ENCODE measurements at regions not wholly inside any gene's neighbourhood (a gene's known extent, or its start where the extent isn't known, plus 50 kb on each side); places are given as distances from the start of the nearest gene placed in this dataset.

DNA sequence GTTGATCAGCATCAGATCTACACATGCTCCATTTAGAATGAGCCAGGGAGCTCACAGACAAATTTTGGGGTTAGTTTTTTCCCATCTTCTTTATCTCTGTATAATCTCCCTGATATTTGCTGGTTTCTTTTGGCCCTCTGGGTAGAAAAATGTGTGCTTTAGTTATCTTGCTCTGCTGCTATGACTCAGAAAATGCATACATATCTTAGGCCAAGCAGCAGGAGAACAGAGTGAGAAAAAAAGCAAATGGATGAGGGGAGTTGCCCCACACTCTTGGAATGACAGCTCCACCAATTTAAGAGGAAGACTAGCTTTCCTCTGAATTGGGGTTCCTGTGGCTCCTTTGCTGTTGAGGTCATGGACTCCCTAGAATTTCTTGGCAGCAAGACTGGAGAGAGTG is 331.8 kb downstream of the KCNJ3 start:
- no peaks in the 10 kb centered on the region for H3K9me3 Mint-ChIP-seq
- H3K4ac ChIP-seq (ENCODE audit: low read depth, low read length): no peak overlapping the region
- TF ChIP-seq, protein P1, sequence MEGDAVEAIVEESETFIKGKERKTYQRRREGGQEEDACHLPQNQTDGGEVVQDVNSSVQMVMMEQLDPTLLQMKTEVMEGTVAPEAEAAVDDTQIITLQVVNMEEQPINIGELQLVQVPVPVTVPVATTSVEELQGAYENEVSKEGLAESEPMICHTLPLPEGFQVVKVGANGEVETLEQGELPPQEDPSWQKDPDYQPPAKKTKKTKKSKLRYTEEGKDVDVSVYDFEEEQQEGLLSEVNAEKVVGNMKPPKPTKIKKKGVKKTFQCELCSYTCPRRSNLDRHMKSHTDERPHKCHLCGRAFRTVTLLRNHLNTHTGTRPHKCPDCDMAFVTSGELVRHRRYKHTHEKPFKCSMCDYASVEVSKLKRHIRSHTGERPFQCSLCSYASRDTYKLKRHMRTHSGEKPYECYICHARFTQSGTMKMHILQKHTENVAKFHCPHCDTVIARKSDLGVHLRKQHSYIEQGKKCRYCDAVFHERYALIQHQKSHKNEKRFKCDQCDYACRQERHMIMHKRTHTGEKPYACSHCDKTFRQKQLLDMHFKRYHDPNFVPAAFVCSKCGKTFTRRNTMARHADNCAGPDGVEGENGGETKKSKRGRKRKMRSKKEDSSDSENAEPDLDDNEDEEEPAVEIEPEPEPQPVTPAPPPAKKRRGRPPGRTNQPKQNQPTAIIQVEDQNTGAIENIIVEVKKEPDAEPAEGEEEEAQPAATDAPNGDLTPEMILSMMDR (conservative IDR thresholded peaks at IDR 0.05): no peak
- H3K23ac ChIP-seq (ENCODE audit: insufficient read length, low read depth, low read length): no peak overlapping the region
- H4K20me1 ChIP-seq (ENCODE audit: control insufficient read depth, insufficient read depth, insufficient read length): no peaks in the 10 kb centered on the region
- no peak overlapping the region for H3K9ac ChIP-seq (ENCODE audit: extremely low read depth, insufficient read length, low read length)
- H4K5ac ChIP-seq (ENCODE audit: insufficient read length, low read depth, low read length): no peak overlapping the region
- H4K8ac ChIP-seq (replicated peaks; ENCODE audit: insufficient read length, low read depth, low read length): no peak overlapping the region
- no peaks in the 10 kb centered on the region for H3K9me3 ChIP-seq (ENCODE audit: control insufficient read depth, low read depth, low read length)
- H3K23me2 ChIP-seq (ENCODE audit: insufficient read length, low read depth, low read length, poor library complexity, severe bottlenecking): no peaks in the 10 kb centered on the region
- H2BK120ac ChIP-seq (ENCODE audit: low read depth, low read length, poor library complexity, severe bottlenecking): no peak overlapping the region
- no peak overlapping the region for H2BK12ac ChIP-seq (ENCODE audit: insufficient read length, low read depth, low read length)
- H3K14ac ChIP-seq (ENCODE audit: insufficient read depth, low read length): no peak overlapping the region
- no peak overlapping the region for H2BK20ac ChIP-seq (ENCODE audit: low read depth, low read length, poor library complexity, severe bottlenecking)
- no peak overlapping the region for H3K4me2 ChIP-seq (ENCODE audit: insufficient read depth, insufficient read length, low read length)
- no peaks in the 10 kb centered on the region for H3K27me3 ChIP-seq (ENCODE audit: insufficient read depth, low read length)
- no peak overlapping the region for H2AFZ ChIP-seq (ENCODE audit: low read length)
- H2BK15ac ChIP-seq (ENCODE audit: low read depth, low read length): no peak overlapping the region
- H3K27ac Mint-ChIP-seq: no peak overlapping the region
- H3K56ac ChIP-seq (ENCODE audit: insufficient read length, low read depth, low read length): no peak overlapping the region
- H3T11ph ChIP-seq (ENCODE audit: low read length): no peak overlapping the region
- no peak overlapping the region for H2BK5ac ChIP-seq (ENCODE audit: insufficient read length, low read length)
- no peaks in the 10 kb centered on the region for H3K79me2 ChIP-seq (ENCODE audit: insufficient read depth, low read length)
- no peaks in the 10 kb centered on the region for H3K79me1 ChIP-seq (ENCODE audit: insufficient read depth, low read depth, low read length, poor library complexity, severe bottlenecking)
- no peak for DNase-seq
- 0 out of 4 replicates have a peak, but pooled peaks cover 0 to 3% of the 10 kb centered on the region in 2 experiments for H3K4me1 Mint-ChIP-seq
- H3K18ac ChIP-seq (ENCODE audit: insufficient read length, low read depth, low read length): no peak overlapping the region
- H3K27ac ChIP-seq (ENCODE audit: insufficient read length, low read depth, low read length): no peak overlapping the region
- no peak overlapping the region for H3K4me3 Mint-ChIP-seq
- no peaks in the 10 kb centered on the region for H3K4me1 ChIP-seq (ENCODE audit: insufficient read depth, low read length)
- no peaks in the 10 kb centered on the region; a peak in 1 of 7 replicates for H3K36me3 Mint-ChIP-seq (ENCODE audit: insufficient read depth in 1 of 3, low read depth in 3 of 3)
- no peak overlapping the region for H2AK5ac ChIP-seq (ENCODE audit: insufficient read length, low read length)
- H4K91ac ChIP-seq (ENCODE audit: insufficient read length, low read depth, low read length): no peak overlapping the region
- H3K27me3 Mint-ChIP-seq (ENCODE audit: low read depth): no peaks in the 10 kb centered on the region

Data from H9 (cell line).